HCT116 (cell line): ENCODE measurements at regions not wholly inside any gene's neighbourhood (a gene's known extent, or its start where the extent isn't known, plus 50 kb on each side); places are given as distances from the start of the nearest gene placed in this dataset.

ENCODE experiments used
- CEBPB ChIP-seq: IDR thresholded peaks from 2 replicates; pipeline ENCODE4 v1.6.1; 2012; ENCODE audit warnings: low read depth
- EZH2 ChIP-seq: fragments of 200-600 bp; sonication (generic); IDR thresholded peaks from 2 replicates; pipeline ENCODE4 v1.6.1; 2017; ENCODE audit warnings: antibody characterized with exemption, mixed run types
- FOSL1 ChIP-seq: IDR thresholded peaks from 2 replicates; pipeline ENCODE4 v1.6.1; 2012; ENCODE audit warnings: low read depth
- POLR2A ChIP-seq: IDR thresholded peaks from 2 replicates; pipeline ENCODE4 v1.7.0; 2011; ENCODE audit warnings: borderline replicate concordance; ENCODE audit not compliant: insufficient read depth, insufficient read length; ENCODE audit errors: extremely low read depth
- POLR2AphosphoS5 ChIP-seq: IDR thresholded peaks from 2 replicates; pipeline ENCODE4 v1.6.1; 2011; ENCODE audit warnings: mild to moderate bottlenecking, low read depth, low read length, moderate library complexity
- RAD21 ChIP-seq: IDR thresholded peaks from 2 replicates; pipeline ENCODE4 v1.6.1; 2012; ENCODE audit warnings: low read depth, mild to moderate bottlenecking
- SP1 ChIP-seq: IDR thresholded peaks from 2 replicates; pipeline ENCODE4 v1.6.1; 2012; ENCODE audit warnings: low read depth
- SRF ChIP-seq: IDR thresholded peaks from 2 replicates; pipeline ENCODE4 v1.6.1; 2012; ENCODE audit warnings: low read depth
- ZFX ChIP-seq: fragments of 450-650 bp; IDR thresholded peaks from 2 replicates; pipeline ENCODE4 v1.6.1; 2017
- ZNF274 ChIP-seq: fragments of 200-500 bp; sonication (Bioruptor generic); IDR thresholded peaks from 2 replicates; pipeline ENCODE4 v1.6.1; 2014; ENCODE audit warnings: mild to moderate bottlenecking, low read depth, low read length, inconsistent platforms
- TF ChIP-seq, protein P1 (sequence below), 3 experiments: fragments of 200-600 bp in 1 of 3; sonication (generic) in 1 of 3; IDR thresholded peaks in 2 of 3; conservative IDR thresholded peaks in 1 of 3; 2 replicates each; pipeline ENCODE4 v1.5.1; 2012 to 2017; ENCODE audit warnings: low read depth in 2 of 3, low read length in 2 of 3, antibody characterized with exemption in 1 of 3, borderline replicate concordance in 1 of 3, control low read depth in 1 of 3, mild to moderate bottlenecking in 1 of 3, mixed read lengths in 1 of 3, mixed run types in 1 of 3, moderate library complexity in 1 of 3; ENCODE audit not compliant: insufficient read depth in 1 of 3

DNA sequence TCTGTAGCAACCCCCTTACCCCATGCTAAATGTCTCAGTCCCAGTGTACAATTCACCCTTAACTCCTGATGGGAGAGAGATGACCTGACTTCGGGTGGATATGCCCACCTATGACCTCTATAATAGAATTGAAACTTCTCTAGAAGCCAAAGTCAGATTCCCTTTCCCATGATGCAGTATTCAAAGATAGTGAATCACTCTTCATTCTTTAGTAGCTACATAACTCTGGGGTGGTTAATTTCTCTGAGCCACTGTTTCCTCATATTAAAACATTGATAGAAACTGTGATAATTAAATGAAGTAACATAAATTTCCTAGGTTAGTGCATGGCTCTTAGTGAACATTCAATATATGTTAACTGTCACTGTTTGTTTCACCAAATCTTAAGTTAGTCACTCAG is 500.4 kb downstream of the COL12A1 start:
- TF ChIP-seq FOSL1 (no peak), POLR2A (no peak), POLR2AphosphoS5 (no peak), SRF (no peak), EZH2 (no peak), RAD21 (no peak), SP1 (no peak), ZNF274 (no peak), ZFX (no peak), CEBPB (no peak)
- TF ChIP-seq, protein P1, sequence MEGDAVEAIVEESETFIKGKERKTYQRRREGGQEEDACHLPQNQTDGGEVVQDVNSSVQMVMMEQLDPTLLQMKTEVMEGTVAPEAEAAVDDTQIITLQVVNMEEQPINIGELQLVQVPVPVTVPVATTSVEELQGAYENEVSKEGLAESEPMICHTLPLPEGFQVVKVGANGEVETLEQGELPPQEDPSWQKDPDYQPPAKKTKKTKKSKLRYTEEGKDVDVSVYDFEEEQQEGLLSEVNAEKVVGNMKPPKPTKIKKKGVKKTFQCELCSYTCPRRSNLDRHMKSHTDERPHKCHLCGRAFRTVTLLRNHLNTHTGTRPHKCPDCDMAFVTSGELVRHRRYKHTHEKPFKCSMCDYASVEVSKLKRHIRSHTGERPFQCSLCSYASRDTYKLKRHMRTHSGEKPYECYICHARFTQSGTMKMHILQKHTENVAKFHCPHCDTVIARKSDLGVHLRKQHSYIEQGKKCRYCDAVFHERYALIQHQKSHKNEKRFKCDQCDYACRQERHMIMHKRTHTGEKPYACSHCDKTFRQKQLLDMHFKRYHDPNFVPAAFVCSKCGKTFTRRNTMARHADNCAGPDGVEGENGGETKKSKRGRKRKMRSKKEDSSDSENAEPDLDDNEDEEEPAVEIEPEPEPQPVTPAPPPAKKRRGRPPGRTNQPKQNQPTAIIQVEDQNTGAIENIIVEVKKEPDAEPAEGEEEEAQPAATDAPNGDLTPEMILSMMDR (IDR thresholded peaks at IDR 0.05 in 2 of 3, conservative IDR thresholded peaks at IDR 0.05 in 1 of 3; ENCODE audit: borderline replicate concordance in 1 of 3, insufficient read depth in 1 of 3, low read depth in 2 of 3, low read length in 2 of 3) = no peak
